Suprapubic skin (tissue), 4 donors: ENCODE measurements at regions not wholly inside any gene's neighbourhood (a gene's known extent, or its start where the extent isn't known, plus 50 kb on each side); places are given as distances from the start of the nearest gene placed in this dataset.
"Not testable (repeated sequence)": the region's sequence is repeated elsewhere in the genome, so short reads cannot be mapped to it uniquely, and the experiment has no call there.

Experiments used
- DNase-seq, 2 donors: peaks; one replicate each; pipeline ENCODE4 v3.0.0-alpha.2; 2019; ENCODE audit warnings: low spot score in 2 of 2
- H3K27ac ChIP-seq: fragments of 200-600 bp; sonication (generic); one replicate; pipeline ENCODE4 v1.5.1; 2019
- H3K27me3 ChIP-seq: fragments of 200-600 bp; sonication (generic); one replicate; pipeline ENCODE4 v1.5.1; 2019
- H3K36me3 ChIP-seq: fragments of 200-600 bp; sonication (generic); one replicate; pipeline ENCODE4 v1.5.1; 2019
- H3K4me1 ChIP-seq: fragments of 200-600 bp; sonication (generic); one replicate; pipeline ENCODE4 v1.5.1; 2019
- H3K4me3 ChIP-seq: fragments of 200-600 bp; sonication (generic); one replicate; pipeline ENCODE4 v1.5.1; 2019; ENCODE audit warnings: mild to moderate bottlenecking
- H3K9me3 ChIP-seq: fragments of 200-600 bp; sonication (generic); one replicate; pipeline ENCODE4 v1.5.1; 2019
- EP300 ChIP-seq: sonication (generic); formaldehyde crosslinking; IDR thresholded peaks from one replicate; pipeline ENCODE4 v1.6.1; 2017; ENCODE audit warnings: antibody characterized with exemption
- POLR2A ChIP-seq, 2 donors: fragments of 450-650 bp; IDR thresholded peaks; one replicate each; pipeline ENCODE4 v1.6.1; 2017; ENCODE audit warnings: antibody characterized with exemption in 2 of 2, mild to moderate bottlenecking in 2 of 2, moderate library complexity in 2 of 2
- POLR2AphosphoS5 ChIP-seq, 3 donors: sonication (generic); formaldehyde crosslinking; IDR thresholded peaks; one replicate each; pipeline ENCODE4 v1.6.1; 2017; ENCODE audit warnings: antibody characterized with exemption in 3 of 3
- WGBS: methylation state at CpG from one replicate; pipeline ENCODE4 v1.1.5; 2018; 5-methylcytosine and 5-hydroxymethylcytosine counted together
- TF ChIP-seq, protein P1 (sequence below), 2 donors: fragments of 200-600 bp in 1 of 2; fragments of 450-650 bp in 1 of 2; sonication (generic) in 1 of 2; IDR thresholded peaks; one replicate each; pipeline ENCODE4 v1.5.1; 2016 to 2019; ENCODE audit warnings: antibody characterized with exemption in 2 of 2, mild to moderate bottlenecking in 1 of 2, moderate library complexity in 1 of 2

DNA sequence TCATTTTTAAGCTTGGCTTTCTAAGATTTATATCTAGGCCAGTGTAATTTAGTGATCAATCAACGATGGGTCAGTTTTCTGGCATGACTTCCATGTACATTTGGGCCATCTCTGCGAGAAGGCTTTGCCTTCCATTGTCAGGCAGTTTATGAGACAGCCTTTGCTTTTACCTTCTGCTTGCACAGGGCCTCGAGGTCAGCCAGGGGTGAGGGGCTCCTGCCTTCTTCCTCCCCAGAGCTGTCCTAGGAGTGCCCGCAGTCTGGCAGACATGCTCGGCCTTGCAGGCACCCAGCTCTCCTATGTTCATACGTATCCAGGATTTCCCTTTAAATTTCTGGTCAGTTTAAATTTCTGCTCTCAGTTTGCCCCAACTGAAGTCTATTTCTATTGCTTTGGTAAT lies 367.2 kb downstream of the SMOC2 start:
- WGBS, result 82% methylated on average over 6 of the region's 6 CpGs
- Histone ChIP-seq H3K4me3 (no peak overlapping the region), H3K27ac (no peak overlapping the region), H3K36me3 (no peaks in the 10 kb centered on the region), H3K9me3 (no peaks in the 10 kb centered on the region), H3K4me1 (no peaks in the 10 kb centered on the region), H3K27me3 (no peaks in the 10 kb centered on the region)
- no peak for TF ChIP-seq POLR2A (IDR thresholded peaks at IDR 0.05)
- no peak for TF ChIP-seq POLR2AphosphoS5 (IDR thresholded peaks at IDR 0.05)
- TF ChIP-seq, protein P1, sequence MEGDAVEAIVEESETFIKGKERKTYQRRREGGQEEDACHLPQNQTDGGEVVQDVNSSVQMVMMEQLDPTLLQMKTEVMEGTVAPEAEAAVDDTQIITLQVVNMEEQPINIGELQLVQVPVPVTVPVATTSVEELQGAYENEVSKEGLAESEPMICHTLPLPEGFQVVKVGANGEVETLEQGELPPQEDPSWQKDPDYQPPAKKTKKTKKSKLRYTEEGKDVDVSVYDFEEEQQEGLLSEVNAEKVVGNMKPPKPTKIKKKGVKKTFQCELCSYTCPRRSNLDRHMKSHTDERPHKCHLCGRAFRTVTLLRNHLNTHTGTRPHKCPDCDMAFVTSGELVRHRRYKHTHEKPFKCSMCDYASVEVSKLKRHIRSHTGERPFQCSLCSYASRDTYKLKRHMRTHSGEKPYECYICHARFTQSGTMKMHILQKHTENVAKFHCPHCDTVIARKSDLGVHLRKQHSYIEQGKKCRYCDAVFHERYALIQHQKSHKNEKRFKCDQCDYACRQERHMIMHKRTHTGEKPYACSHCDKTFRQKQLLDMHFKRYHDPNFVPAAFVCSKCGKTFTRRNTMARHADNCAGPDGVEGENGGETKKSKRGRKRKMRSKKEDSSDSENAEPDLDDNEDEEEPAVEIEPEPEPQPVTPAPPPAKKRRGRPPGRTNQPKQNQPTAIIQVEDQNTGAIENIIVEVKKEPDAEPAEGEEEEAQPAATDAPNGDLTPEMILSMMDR (IDR thresholded peaks at IDR 0.05), result no peak
- DNase-seq, result no peak

- WGBS, result 58% methylated on average over 2 of the region's 2 CpGs
- TF ChIP-seq POLR2AphosphoS5 (IDR thresholded peaks at IDR 0.05), result no peak
- no peak for TF ChIP-seq EP300
- TF ChIP-seq, protein P1 (IDR thresholded peaks at IDR 0.05), result no peak
- TF ChIP-seq POLR2A (IDR thresholded peaks at IDR 0.05), result no peak
- H3K4me3 ChIP-seq, result no peak overlapping the region
- H3K27ac ChIP-seq, result no peak overlapping the region
- H3K27me3 ChIP-seq, result peaks cover 5% of the 10 kb centered on the region
- H3K9me3 ChIP-seq, result no peaks in the 10 kb centered on the region
- H3K36me3 ChIP-seq, result no peaks in the 10 kb centered on the region
- no peak for DNase-seq
- H3K4me1 ChIP-seq, result no peaks in the 10 kb centered on the region
Measured at GRCh38 chr6:168804331-168804730, 363.3 kb downstream of the SMOC2 start.

GRCh38 chr6:168803874-168804273 lies 362.9 kb downstream of the SMOC2 start:
- Histone ChIP-seq H3K4me1 (no peaks in the 10 kb centered on the region), H3K27me3 (peaks cover 10% of the 10 kb centered on the region), H3K27ac (no peak overlapping the region), H3K9me3 (no peaks in the 10 kb centered on the region), H3K36me3 (no peaks in the 10 kb centered on the region), H3K4me3 (no peak overlapping the region)
- no peak for DNase-seq
- WGBS, result 86% methylated on average over 2 of the region's 2 CpGs
- TF ChIP-seq EP300 (no peak), POLR2AphosphoS5 (IDR thresholded peaks at IDR 0.05) (no peak), POLR2A (IDR thresholded peaks at IDR 0.05) (no peak)
- TF ChIP-seq, protein P1 (IDR thresholded peaks at IDR 0.05), result no peak

- no peaks in the 10 kb centered on the region for H3K36me3 ChIP-seq
- H3K4me3 ChIP-seq, result no peak overlapping the region
- peaks cover 18% of the 10 kb centered on the region for H3K27me3 ChIP-seq
- no peak for DNase-seq
- no peaks in the 10 kb centered on the region for H3K4me1 ChIP-seq
- no peaks in the 10 kb centered on the region for H3K9me3 ChIP-seq
- 41% methylated on average over 5 of the region's 5 CpGs for WGBS
- H3K27ac ChIP-seq, result no peak overlapping the region
- TF ChIP-seq, protein P1 (IDR thresholded peaks at IDR 0.05), result no peak
- TF ChIP-seq POLR2AphosphoS5 (IDR thresholded peaks at IDR 0.05) (no peak), POLR2A (IDR thresholded peaks at IDR 0.05) (no peak), EP300 (no peak)
Measured at GRCh38 chr6:168799067-168799466, 358.1 kb downstream of the SMOC2 start.

DNA sequence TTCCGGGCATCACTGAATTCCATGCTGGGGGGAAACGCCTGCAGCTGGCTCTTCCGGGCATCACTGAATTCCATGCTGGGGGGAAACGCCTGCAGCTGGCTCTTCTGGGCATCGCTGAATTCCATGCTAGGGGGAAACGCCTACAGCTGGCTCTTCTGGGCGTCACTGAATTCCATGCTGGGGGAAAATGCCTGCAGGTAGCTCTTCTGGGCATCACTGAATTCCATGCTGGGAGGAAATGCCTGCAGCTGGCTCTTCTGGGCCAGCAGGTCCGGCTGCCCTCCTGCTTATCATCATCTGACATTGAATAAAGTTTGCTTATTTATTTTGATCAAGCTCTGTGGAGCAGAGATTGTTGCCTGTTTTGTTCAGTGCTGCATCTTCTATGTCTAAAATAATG lies 355.1 kb downstream of the SMOC2 start:
- Histone ChIP-seq H3K4me3 (no peak overlapping the region), H3K27me3 (peaks cover 18% of the 10 kb centered on the region), H3K9me3 (no peaks in the 10 kb centered on the region), H3K27ac (no peak overlapping the region), H3K36me3 (no peaks in the 10 kb centered on the region), H3K4me1 (no peaks in the 10 kb centered on the region)
- DNase-seq, result no peak
- TF ChIP-seq, protein P1 (IDR thresholded peaks at IDR 0.05), result no peak
- TF ChIP-seq POLR2A (IDR thresholded peaks at IDR 0.05), result no peak
- TF ChIP-seq EP300, result no peak
- TF ChIP-seq POLR2AphosphoS5 (IDR thresholded peaks at IDR 0.05), result no peak
- 88% methylated on average over 1 of the region's 8 CpGs for WGBS

DNA sequence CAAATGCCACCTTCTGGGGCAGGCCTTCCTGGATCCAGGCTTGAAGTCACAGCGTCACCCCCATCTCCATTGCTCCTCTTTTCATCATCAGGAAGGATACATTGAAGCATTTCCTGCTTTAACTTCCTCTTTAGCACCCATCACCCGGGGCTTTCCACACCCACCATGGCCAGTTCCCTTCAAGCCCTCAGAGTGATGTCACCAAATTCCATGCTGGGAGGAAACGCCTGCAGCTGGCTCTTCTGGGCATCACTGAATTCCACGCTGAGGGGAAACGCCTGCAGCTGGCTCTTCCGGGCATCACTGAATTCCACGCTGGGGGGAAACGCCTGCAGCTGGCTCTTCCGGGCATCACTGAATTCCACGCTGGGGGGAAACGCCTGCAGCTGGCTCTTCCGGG lies 354.6 kb downstream of the SMOC2 start:
- not testable (repeated sequence) for DNase-seq, H3K9me3 ChIP-seq, H3K4me3 ChIP-seq, H3K4me1 ChIP-seq, H3K36me3 ChIP-seq, H3K27ac ChIP-seq
- WGBS, result 87% methylated on average over 8 of the region's 12 CpGs
- peaks cover 18% of the 10 kb centered on the region for H3K27me3 ChIP-seq
